GM23338 (cell line): ENCODE measurements at regions not wholly inside any gene's neighbourhood (a gene's known extent, or its start where the extent isn't known, plus 50 kb on each side); places are given as distances from the start of the nearest gene placed in this dataset.

Experiments
- EZH2 ChIP-seq: fragments of 200-600 bp; sonication (generic); IDR thresholded peaks from one replicate; pipeline ENCODE4 v1.8.0; 2017; ENCODE audit warnings: antibody characterized with exemption, mild to moderate bottlenecking, low read depth; ENCODE audit not compliant: unreplicated experiment
- EZH2phosphoT487 ChIP-seq: fragments of 200-600 bp; sonication (generic); IDR thresholded peaks from one replicate; pipeline ENCODE4 v1.8.1; 2018; ENCODE audit warnings: antibody characterized with exemption; ENCODE audit not compliant: unreplicated experiment
- POLR2AphosphoS5 ChIP-seq: IDR thresholded peaks from 2 replicates; pipeline ENCODE4 v1.6.1; 2016; ENCODE audit warnings: antibody characterized with exemption, low read depth
- REST ChIP-seq: IDR thresholded peaks from one replicate; pipeline ENCODE4 v1.6.1; 2018; ENCODE audit warnings: antibody characterized with exemption; ENCODE audit not compliant: unreplicated experiment
- STAT1 ChIP-seq: IDR thresholded peaks from one replicate; pipeline ENCODE4 v1.6.1; 2016; ENCODE audit warnings: antibody characterized with exemption; ENCODE audit not compliant: unreplicated experiment
- ZNF114 ChIP-seq: fragments of 250-450 bp; sonication (Bioruptor Pico); IDR thresholded peaks from 2 replicates; pipeline ENCODE4 v1.5.0; 2020; ENCODE audit warnings: mild to moderate bottlenecking, moderate library complexity
- TF ChIP-seq, protein P1 (sequence below), 2 experiments: fragments of 200-600 bp in 1 of 2; sonication (generic) in 1 of 2; conservative IDR thresholded peaks; 2 replicates each; pipeline versions ENCODE4 v1.5.1 to v1.6.1; 2016 to 2017; ENCODE audit warnings: antibody characterized with exemption in 2 of 2, low read depth in 2 of 2, mild to moderate bottlenecking in 2 of 2, moderate library complexity in 1 of 2
- TF ChIP-seq, protein P2 (sequence below): IDR thresholded peaks from 2 replicates; pipeline ENCODE4 v1.6.1; 2016; ENCODE audit warnings: antibody characterized with exemption

DNA sequence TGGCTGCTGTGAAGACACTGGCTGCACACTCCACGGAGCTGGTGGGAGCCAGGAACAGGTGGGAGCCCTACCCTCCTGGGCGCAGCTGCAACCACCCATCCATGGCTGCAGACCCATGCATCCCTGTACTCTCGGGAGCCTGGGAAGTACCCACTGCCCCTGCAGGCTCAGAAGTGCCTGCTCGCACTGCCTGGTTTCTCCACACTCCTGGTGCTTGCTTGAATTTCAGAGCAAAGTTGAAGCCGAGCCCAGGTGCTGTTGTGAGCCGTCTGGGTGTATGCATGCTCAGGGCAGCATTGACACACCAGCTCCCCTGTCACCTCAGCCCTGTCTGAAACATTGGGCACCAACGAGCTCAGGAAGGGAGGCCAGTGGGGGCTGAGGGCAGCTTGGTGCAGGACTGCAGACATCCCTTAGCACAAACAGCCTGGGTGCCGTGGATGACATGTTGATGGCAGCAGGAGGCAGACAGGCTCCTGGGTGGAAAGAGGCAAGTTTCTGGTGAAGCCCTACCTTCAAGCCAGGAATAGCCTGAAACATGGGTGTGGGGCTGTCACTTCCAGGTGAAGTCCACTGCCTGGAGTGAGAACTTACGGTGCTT is 585.9 kb downstream of the PCDH18 start:
- TF ChIP-seq, protein P1, sequence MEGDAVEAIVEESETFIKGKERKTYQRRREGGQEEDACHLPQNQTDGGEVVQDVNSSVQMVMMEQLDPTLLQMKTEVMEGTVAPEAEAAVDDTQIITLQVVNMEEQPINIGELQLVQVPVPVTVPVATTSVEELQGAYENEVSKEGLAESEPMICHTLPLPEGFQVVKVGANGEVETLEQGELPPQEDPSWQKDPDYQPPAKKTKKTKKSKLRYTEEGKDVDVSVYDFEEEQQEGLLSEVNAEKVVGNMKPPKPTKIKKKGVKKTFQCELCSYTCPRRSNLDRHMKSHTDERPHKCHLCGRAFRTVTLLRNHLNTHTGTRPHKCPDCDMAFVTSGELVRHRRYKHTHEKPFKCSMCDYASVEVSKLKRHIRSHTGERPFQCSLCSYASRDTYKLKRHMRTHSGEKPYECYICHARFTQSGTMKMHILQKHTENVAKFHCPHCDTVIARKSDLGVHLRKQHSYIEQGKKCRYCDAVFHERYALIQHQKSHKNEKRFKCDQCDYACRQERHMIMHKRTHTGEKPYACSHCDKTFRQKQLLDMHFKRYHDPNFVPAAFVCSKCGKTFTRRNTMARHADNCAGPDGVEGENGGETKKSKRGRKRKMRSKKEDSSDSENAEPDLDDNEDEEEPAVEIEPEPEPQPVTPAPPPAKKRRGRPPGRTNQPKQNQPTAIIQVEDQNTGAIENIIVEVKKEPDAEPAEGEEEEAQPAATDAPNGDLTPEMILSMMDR (conservative IDR thresholded peaks at IDR 0.05; ENCODE audit: low read depth in 2 of 2): no peak
- TF ChIP-seq EZH2phosphoT487: no peak
- no peak for TF ChIP-seq POLR2AphosphoS5
- no peak for TF ChIP-seq ZNF114 (CRISPR knock-in tag)
- no peak for TF ChIP-seq EZH2
- TF ChIP-seq, protein P2, sequence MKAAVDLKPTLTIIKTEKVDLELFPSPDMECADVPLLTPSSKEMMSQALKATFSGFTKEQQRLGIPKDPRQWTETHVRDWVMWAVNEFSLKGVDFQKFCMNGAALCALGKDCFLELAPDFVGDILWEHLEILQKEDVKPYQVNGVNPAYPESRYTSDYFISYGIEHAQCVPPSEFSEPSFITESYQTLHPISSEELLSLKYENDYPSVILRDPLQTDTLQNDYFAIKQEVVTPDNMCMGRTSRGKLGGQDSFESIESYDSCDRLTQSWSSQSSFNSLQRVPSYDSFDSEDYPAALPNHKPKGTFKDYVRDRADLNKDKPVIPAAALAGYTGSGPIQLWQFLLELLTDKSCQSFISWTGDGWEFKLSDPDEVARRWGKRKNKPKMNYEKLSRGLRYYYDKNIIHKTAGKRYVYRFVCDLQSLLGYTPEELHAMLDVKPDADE: no peak
- no peak for TF ChIP-seq STAT1
- TF ChIP-seq REST: no peak
